Adrenal gland (tissue), 9 donors: ENCODE measurements at regions not wholly inside any gene's neighbourhood (a gene's known extent, or its start where the extent isn't known, plus 50 kb on each side); places are given as distances from the start of the nearest gene placed in this dataset.

Experiments used
- DNase-seq, 7 donors: peaks; one replicate each; pipeline ENCODE4 v3.0.0-alpha.2; 2019 to 2020
- H3K27ac ChIP-seq, 5 donors: fragments of 200-600 bp; sonication (generic) in 4 of 5; 1 replicate in 3 of 5; 2 replicates in 2 of 5; pipeline versions ENCODE4 v1.5.1 to v1.8.0; 2016 to 2020; ENCODE audit warnings: mild to moderate bottlenecking in 1 of 5
- H3K27me3 ChIP-seq: fragments of 200-600 bp; 2 replicates; pipeline ENCODE4 v1.8.0; 2021
- H3K36me3 ChIP-seq, 2 donors: fragments of 200-600 bp; replicated peaks in 1 of 2; 1 replicate in 1 of 2; 2 replicates in 1 of 2; pipeline versions ENCODE4 v1.5.1 to v1.8.0; 2018 to 2022
- H3K4me1 ChIP-seq, 2 donors: fragments of 200-600 bp; replicated peaks in 1 of 2; 1 replicate in 1 of 2; 2 replicates in 1 of 2; pipeline versions ENCODE4 v1.5.1 to v1.8.0; 2018 to 2021
- H3K4me3 ChIP-seq, 4 donors: fragments of 200-600 bp; sonication (generic) in 3 of 4; one replicate each; pipeline ENCODE4 v1.5.1; 2016 to 2018
- H3K9me3 ChIP-seq, 3 donors: fragments of 200-600 bp; sonication (generic) in 1 of 3; replicated peaks in 1 of 3; 1 replicate in 2 of 3; 2 replicates in 1 of 3; pipeline versions ENCODE4 v1.5.1 to v1.8.0; 2016 to 2021
- CTCF ChIP-seq, 6 experiments: fragments of 450-650 bp in 4 of 6; fragments of 200-600 bp in 2 of 6; sonication (generic) in 1 of 6; IDR thresholded peaks; 1 replicate in 5 of 6; 2 replicates in 1 of 6; pipeline versions ENCODE4 v1.5.1 to v1.8.0; 2016 to 2021; ENCODE audit warnings: antibody characterized with exemption in 6 of 6, mild to moderate bottlenecking in 2 of 6, moderate library complexity in 1 of 6
- POLR2A ChIP-seq, 2 donors: fragments of 450-650 bp; IDR thresholded peaks; one replicate each; pipeline ENCODE4 v1.6.1; 2017; ENCODE audit warnings: antibody characterized with exemption in 2 of 2, mild to moderate bottlenecking in 2 of 2, moderate library complexity in 1 of 2
- WGBS, 4 donors: extraction: QIAGEN DNeasy Blood & Tissue Kit in 2 of 4; methylation state at CpG; one replicate each; pipeline versions ENCODE4 v1.1.5 to v1.1.7; 2013 to 2017; 5-methylcytosine and 5-hydroxymethylcytosine counted together
- intact Hi-C, 2 donors: fragments of 100-400 bp; cut with DNase I; formaldehyde crosslinking; loops; one replicate each; pipeline versions ENCODE4 v1.14.1 to v1.15.0; 2022 to 2023
- donor health status: healthy with polysubstance abuse.
- donor health status: Bipolar disorder and iron deficiency.
- donor health status: DM: yes; HTN: yes; CAD: no.
- donor health status: DM: no; HTN: no; CAD: no.
- donor health status: DM: no; HTN: no; CAD: no.

- H3K9me3 ChIP-seq = no peaks in the 10 kb centered on the region
- peaks cover 6 to 13% of the 10 kb centered on the region in 2 donors for H3K4me1 ChIP-seq
- no peaks in the 10 kb centered on the region for H3K27me3 ChIP-seq
- no peaks in the 10 kb centered on the region for H3K36me3 ChIP-seq
- H3K4me3 ChIP-seq = no peak overlapping the region
- H3K27ac ChIP-seq = no peak overlapping the region
- no peak for DNase-seq
- TF ChIP-seq POLR2A (IDR thresholded peaks at IDR 0.05) (no peak), CTCF (IDR thresholded peaks at IDR 0.05) (no peak)
- intact Hi-C loops = no loop called here
These were observed 179.7 kb downstream of the TTC8 start for GRCh38 chr14:89004166-89004565.

DNA sequence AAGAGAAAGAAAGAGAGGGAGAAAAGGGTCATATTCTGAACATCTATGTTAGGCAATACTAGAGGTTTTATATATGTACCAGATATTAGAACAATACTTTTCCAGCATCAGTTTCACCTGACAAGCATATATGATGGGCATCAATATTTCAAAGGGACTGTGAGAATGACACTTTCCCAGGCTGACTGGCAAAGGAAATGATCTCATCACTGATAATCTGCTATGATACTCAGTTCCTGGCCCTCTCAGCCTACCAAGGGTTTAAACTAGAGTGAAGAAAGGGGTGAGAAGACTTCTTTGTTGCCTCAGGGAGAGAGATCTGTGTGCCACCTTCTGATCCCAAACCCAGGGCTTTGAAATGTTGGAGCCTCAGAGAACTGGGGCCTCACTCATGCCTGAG lies 183.5 kb downstream of the TTC8 start:
- Histone ChIP-seq H3K36me3 (no peaks in the 10 kb centered on the region), H3K4me3 (no peak overlapping the region), H3K27ac (no peak overlapping the region), H3K9me3 (no peaks in the 10 kb centered on the region), H3K27me3 (no peaks in the 10 kb centered on the region), H3K4me1 (peaks cover 0 to 8% of the 10 kb centered on the region in 2 donors)
- no peak for TF ChIP-seq POLR2A (IDR thresholded peaks at IDR 0.05)
- TF ChIP-seq CTCF (IDR thresholded peaks at IDR 0.05) = no peak
- no peak for DNase-seq
- intact Hi-C loops = no loop called here

DNA sequence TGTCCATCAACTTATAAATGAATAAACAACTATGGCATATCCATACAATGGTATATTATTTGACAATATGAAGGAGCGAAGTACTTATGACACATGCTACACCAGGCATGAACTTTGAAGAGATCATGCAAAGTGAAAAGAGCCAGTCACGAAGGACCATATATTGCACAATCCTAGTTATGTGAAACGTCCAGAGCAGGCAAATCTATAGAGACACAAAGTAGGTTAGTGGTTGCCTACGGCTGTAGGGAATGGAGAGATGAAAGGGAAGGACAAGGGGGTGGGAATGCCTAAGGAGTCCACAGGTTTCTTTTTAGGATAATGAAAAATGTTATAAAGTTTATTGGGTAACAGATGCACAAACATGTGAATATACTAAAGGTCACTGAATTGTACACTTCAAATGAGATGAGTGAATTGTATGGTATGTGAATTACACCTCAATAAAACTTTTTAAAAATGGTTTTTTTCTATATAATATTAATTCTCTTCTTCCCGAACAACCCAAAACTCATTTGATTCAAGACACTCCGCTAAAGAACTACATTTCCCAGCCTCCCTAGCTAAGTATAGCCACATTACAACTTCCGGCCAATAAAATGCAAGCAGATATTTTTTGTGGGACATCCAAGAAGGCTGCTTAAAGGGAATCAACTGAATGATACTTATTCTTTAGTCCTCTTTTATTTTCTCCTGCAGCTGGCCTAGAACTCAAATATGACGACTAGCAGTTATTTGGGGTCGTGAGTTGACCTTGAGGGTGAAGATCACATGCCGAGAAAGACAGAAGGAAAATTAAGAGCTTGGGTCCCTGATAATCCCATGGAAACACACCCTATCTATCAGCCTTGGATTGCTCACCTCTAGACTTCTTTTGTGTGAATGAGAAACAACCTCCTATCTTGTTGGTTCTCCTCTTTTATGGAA lies 187.2 kb downstream of the TTC8 start:
- Histone ChIP-seq H3K9me3 (no peaks in the 10 kb centered on the region), H3K36me3 (no peaks in the 10 kb centered on the region), H3K27me3 (no peaks in the 10 kb centered on the region), H3K4me3 (peak overlapping the region in 1 of 4 donors; percentile 28), H3K4me1 (peaks cover 0 to 8% of the 10 kb centered on the region in 2 donors), H3K27ac (no peak overlapping the region)
- no peak for TF ChIP-seq CTCF (IDR thresholded peaks at IDR 0.05)
- TF ChIP-seq POLR2A (IDR thresholded peaks at IDR 0.05) = no peak
- 61 to 70% (median 68%) methylated on average over 10 of the region's 10 CpGs for WGBS, 4 donors
- intact Hi-C loops = no loop called here
- no peak for DNase-seq

GRCh38 chr14:89012282-89013097 lies 188.0 kb downstream of the TTC8 start:
- Histone ChIP-seq H3K4me1 (peaks cover 0 to 8% of the 10 kb centered on the region in 2 donors), H3K27me3 (no peaks in the 10 kb centered on the region), H3K27ac (no peak overlapping the region), H3K4me3 (peak overlapping the region in 1 of 4 donors; percentile 28), H3K36me3 (no peaks in the 10 kb centered on the region), H3K9me3 (no peaks in the 10 kb centered on the region)
- TF ChIP-seq CTCF (IDR thresholded peaks at IDR 0.05) = no peak
- no peak for TF ChIP-seq POLR2A (IDR thresholded peaks at IDR 0.05)
- intact Hi-C loops = no loop called here
- WGBS, 4 donors = 65 to 70% (median 68%) methylated on average over 14 of the region's 14 CpGs
- DNase-seq = no peak
